Left lung (tissue), 4 donors: ENCODE measurements at regions not wholly inside any gene's neighbourhood (a gene's known extent, or its start where the extent isn't known, plus 50 kb on each side); places are given as distances from the start of the nearest gene placed in this dataset.

ENCODE experiments used
- ATAC-seq: fragments of 200-7000 bp; cut with Tn5 transposase; one replicate; pipeline ENCODE4 v1.9.1; 2020; ENCODE audit warnings: moderate library complexity
- DNase-seq, 4 donors: peaks; one replicate each; pipeline ENCODE4 v3.0.0-alpha.2; 2013 to 2020
- H3K27ac ChIP-seq, 2 donors: fragments of 200-600 bp; sonication (generic) in 1 of 2; one replicate each; pipeline versions ENCODE4 v1.5.0 to v1.8.0; 2020 to 2021
- H3K27me3 ChIP-seq, 2 donors: fragments of 200-600 bp; sonication (generic) in 1 of 2; one replicate each; pipeline versions ENCODE4 v1.5.0 to v1.8.0; 2020 to 2021
- H3K36me3 ChIP-seq, 2 donors: fragments of 200-600 bp; sonication (generic) in 1 of 2; one replicate each; pipeline versions ENCODE4 v1.5.0 to v1.8.0; 2020 to 2021
- H3K4me1 ChIP-seq, 2 donors: fragments of 200-600 bp; one replicate each; pipeline ENCODE4 v1.8.0; 2021
- H3K4me3 ChIP-seq, 2 donors: fragments of 200-600 bp; sonication (generic) in 1 of 2; one replicate each; pipeline versions ENCODE4 v1.5.0 to v1.8.0; 2020 to 2021; ENCODE audit warnings: mild to moderate bottlenecking in 1 of 2
- H3K9me3 ChIP-seq, 2 donors: fragments of 200-600 bp; sonication (generic) in 1 of 2; one replicate each; pipeline versions ENCODE4 v1.5.0 to v1.8.0; 2020 to 2021
- CTCF ChIP-seq, 2 donors: fragments of 200-600 bp; sonication (generic) in 1 of 2; IDR thresholded peaks; one replicate each; pipeline versions ENCODE4 v1.5.0 to v1.8.0; 2021; ENCODE audit warnings: antibody characterized with exemption in 2 of 2
- intact Hi-C, 2 donors: fragments of 100-400 bp; cut with DNase I; formaldehyde crosslinking; loops; one replicate each; pipeline versions ENCODE4 v1.11.2 to v1.14.2; 2022
- donor health status: DM: no; HTN: yes; CAD: no.
- donor health status: DM: no; HTN: no; CAD: no.

- TF ChIP-seq CTCF (IDR thresholded peaks at IDR 0.05), result no peak
- DNase-seq (no peak), ATAC-seq (no peak)
- no peaks in the 10 kb centered on the region for H3K4me1 ChIP-seq
- no peak overlapping the region for H3K27ac ChIP-seq
- no peak overlapping the region for H3K4me3 ChIP-seq
- H3K27me3 ChIP-seq, result no peaks in the 10 kb centered on the region
- no peaks in the 10 kb centered on the region for H3K36me3 ChIP-seq
- intact Hi-C loops, result no loop called here
- H3K9me3 ChIP-seq, result no peaks in the 10 kb centered on the region
Measured at GRCh38 chr14:49992448-49992847, 99.6 kb downstream of the ARF6 start.

- TF ChIP-seq CTCF (IDR thresholded peaks at IDR 0.05), result no peak
- intact Hi-C loops, result no loop called here
- ATAC-seq, result peak; percentile 58
Measured at GRCh38 chr14:49992901-49993339, 100.0 kb downstream of the ARF6 start.

GRCh38 chr14:49993565-49993964 lies 100.7 kb downstream of the ARF6 start:
- H3K27me3 ChIP-seq, result no peaks in the 10 kb centered on the region
- H3K4me1 ChIP-seq, result peaks cover 0 to 7% of the 10 kb centered on the region in 2 donors
- intact Hi-C loops, result no loop called here
- no peak overlapping the region for H3K27ac ChIP-seq
- no peak for TF ChIP-seq CTCF (IDR thresholded peaks at IDR 0.05)
- no peak for ATAC-seq
- no peak for DNase-seq
- H3K9me3 ChIP-seq, result no peaks in the 10 kb centered on the region
- H3K36me3 ChIP-seq, result no peaks in the 10 kb centered on the region
- H3K4me3 ChIP-seq, result no peak overlapping the region

More at GRCh38 chr14:49992901-49993339, 100.0 kb downstream of the ARF6 start:
- Histone ChIP-seq H3K4me1 (peaks cover 0 to under 1% of the 10 kb centered on the region in 2 donors), H3K9me3 (no peaks in the 10 kb centered on the region), H3K27ac (no peak overlapping the region), H3K27me3 (no peaks in the 10 kb centered on the region), H3K36me3 (no peaks in the 10 kb centered on the region), H3K4me3 (no peak overlapping the region)
- DNase-seq, result no peak

GRCh38 chr14:49994951-49995561 lies 102.2 kb downstream of the ARF6 start:
- no peak overlapping the region for H3K4me3 ChIP-seq
- TF ChIP-seq CTCF (IDR thresholded peaks at IDR 0.05), result no peak
- no peaks in the 10 kb centered on the region for H3K36me3 ChIP-seq
- peaks cover 13 to 22% of the 10 kb centered on the region in 2 donors for H3K4me1 ChIP-seq
- H3K9me3 ChIP-seq, result no peaks in the 10 kb centered on the region
- intact Hi-C loops, result no loop called here
- no peak for DNase-seq
- H3K27ac ChIP-seq, result no peak overlapping the region
- ATAC-seq, result no peak
- H3K27me3 ChIP-seq, result no peaks in the 10 kb centered on the region

- peaks cover 40 to 51% of the 10 kb centered on the region in 2 donors for H3K4me1 ChIP-seq
Measured at GRCh38 chr14:49997991-49998390, 105.1 kb downstream of the ARF6 start.

More at GRCh38 chr14:49997991-49998390, 105.1 kb downstream of the ARF6 start:
- intact Hi-C loops, result no loop called here
- ATAC-seq (no peak), DNase-seq (no peak)
- Histone ChIP-seq H3K36me3 (no peaks in the 10 kb centered on the region), H3K9me3 (no peaks in the 10 kb centered on the region), H3K27ac (no peak overlapping the region), H3K27me3 (peaks cover 0 to 2% of the 10 kb centered on the region in 2 donors), H3K4me3 (no peak overlapping the region)
- TF ChIP-seq CTCF (IDR thresholded peaks at IDR 0.05), result no peak
